ENCODE measurements at regions not wholly inside any gene's neighbourhood (a gene's known extent, or its start where the extent isn't known, plus 50 kb on each side); places are given as distances from the start of the nearest gene placed in this dataset.

- Histone ChIP-seq H3K56ac (ENCODE audit: insufficient read length, low read depth, low read length) (no peak overlapping the region), H3K23me2 (ENCODE audit: insufficient read length, low read depth, low read length, poor library complexity, severe bottlenecking) (no peaks in the 10 kb centered on the region), H3K27me3 (ENCODE audit: insufficient read depth, low read length) (no peaks in the 10 kb centered on the region), H4K91ac (ENCODE audit: insufficient read length, low read depth, low read length) (no peak overlapping the region), H3K79me1 (ENCODE audit: insufficient read depth, low read depth, low read length, poor library complexity, severe bottlenecking) (no peaks in the 10 kb centered on the region), H3K4me2 (ENCODE audit: insufficient read depth, insufficient read length, low read length) (no peak overlapping the region), H3K23ac (ENCODE audit: insufficient read length, low read depth, low read length) (no peak overlapping the region), H3K14ac (ENCODE audit: insufficient read depth, low read length) (no peak overlapping the region), H3K9ac (ENCODE audit: extremely low read depth, insufficient read length, low read length) (no peak overlapping the region), H2BK5ac (ENCODE audit: insufficient read length, low read length) (no peak overlapping the region), H4K5ac (ENCODE audit: insufficient read length, low read depth, low read length) (no peak overlapping the region), H3K18ac (ENCODE audit: insufficient read length, low read depth, low read length) (no peak overlapping the region), H2BK12ac (ENCODE audit: insufficient read length, low read depth, low read length) (no peak overlapping the region), H3K27ac (ENCODE audit: insufficient read length, low read depth, low read length) (no peak overlapping the region), H2AFZ (ENCODE audit: low read length) (no peak overlapping the region), H3K4ac (ENCODE audit: low read depth, low read length) (no peak overlapping the region), H3K4me1 (ENCODE audit: insufficient read depth, low read length) (no peaks in the 10 kb centered on the region), H4K20me1 (ENCODE audit: control insufficient read depth, insufficient read depth, insufficient read length) (no peaks in the 10 kb centered on the region), H2BK120ac (ENCODE audit: low read depth, low read length, poor library complexity, severe bottlenecking) (no peak overlapping the region), H4K8ac (replicated peaks; ENCODE audit: insufficient read length, low read depth, low read length) (no peak overlapping the region), H2BK15ac (ENCODE audit: low read depth, low read length) (no peak overlapping the region), H3K9me3 (ENCODE audit: control insufficient read depth, low read depth, low read length) (no peaks in the 10 kb centered on the region), H3T11ph (ENCODE audit: low read length) (no peak overlapping the region), H2AK5ac (ENCODE audit: insufficient read length, low read length) (no peak overlapping the region), H3K79me2 (ENCODE audit: insufficient read depth, low read length) (no peaks in the 10 kb centered on the region), H2BK20ac (ENCODE audit: low read depth, low read length, poor library complexity, severe bottlenecking) (no peak overlapping the region)
- H3K4me1 Mint-ChIP-seq, result peaks cover 5 to 6% of the 10 kb centered on the region in 2 experiments; a peak in 3 of 4 replicates
- no peaks in the 10 kb centered on the region; the same call in none of the 2 replicates for H3K27me3 Mint-ChIP-seq (ENCODE audit: low read depth)
- peaks cover under 1 to 5% of the 10 kb centered on the region in 2 experiments; a peak in 1 of 5 replicates for H3K9me3 Mint-ChIP-seq
- TF ChIP-seq CTCF (conservative IDR thresholded peaks at IDR 0.05), result no peak
- no CpG with 5 or more reads among the region's 18 CpGs for WGBS (ENCODE audit: extremely low coverage, insufficient read length, low lambda C conversion rate)
- no peak for DNase-seq
- no peak overlapping the region for H3K4me3 Mint-ChIP-seq
- peak overlapping the region in 1 of 3 experiments; percentile 54; a peak in 2 of 7 replicates for H3K27ac Mint-ChIP-seq
- H3K36me3 Mint-ChIP-seq (ENCODE audit: insufficient read depth in 1 of 3, low read depth in 3 of 3), result peaks cover 0 to 6% (median 0%) of the 10 kb centered on the region in 3 experiments; a peak in 3 of 7 replicates
Measured at GRCh38 chr21:35528116-35529042, 479.3 kb upstream of the RUNX1 start.

All from H9 (cell line).